HFFc6 (cell line): ENCODE measurements at regions not wholly inside any gene's neighbourhood (a gene's known extent, or its start where the extent isn't known, plus 50 kb on each side); places are given as distances from the start of the nearest gene placed in this dataset.

Experiments used
- DNase-seq: peaks from one replicate; pipeline ENCODE4 v3.0.0-alpha.2; 2018
- H3K27ac Mint-ChIP-seq: 2 replicates; pipeline ENCODE4 v1.8.0; 2020; ENCODE audit warnings: mild to moderate bottlenecking, mixed read lengths
- H3K27me3 Mint-ChIP-seq: 2 replicates; pipeline ENCODE4 v1.8.0; 2021; ENCODE audit warnings: mild to moderate bottlenecking, moderate library complexity, mixed read lengths; ENCODE audit not compliant: insufficient read depth
- H3K36me3 Mint-ChIP-seq: 2 replicates; pipeline ENCODE4 v1.8.0; 2021; ENCODE audit warnings: low read depth, mixed read lengths
- H3K4me1 Mint-ChIP-seq: 2 replicates; pipeline ENCODE4 v1.8.0; 2020; ENCODE audit warnings: low read depth, mixed read lengths
- H3K4me3 Mint-ChIP-seq: 2 replicates; pipeline ENCODE4 v1.8.0; 2020; ENCODE audit warnings: mild to moderate bottlenecking, moderate library complexity, mixed read lengths
- H3K9me3 Mint-ChIP-seq: 2 replicates; pipeline ENCODE4 v1.8.0; 2020; ENCODE audit warnings: mild to moderate bottlenecking, mixed read lengths
- TF ChIP-seq, protein P1 (sequence below): fragments of 200-600 bp; sonication (generic); IDR thresholded peaks from 2 replicates; pipeline ENCODE4 v1.5.0; 2021; ENCODE audit warnings: antibody characterized with exemption, mild to moderate bottlenecking

DNA sequence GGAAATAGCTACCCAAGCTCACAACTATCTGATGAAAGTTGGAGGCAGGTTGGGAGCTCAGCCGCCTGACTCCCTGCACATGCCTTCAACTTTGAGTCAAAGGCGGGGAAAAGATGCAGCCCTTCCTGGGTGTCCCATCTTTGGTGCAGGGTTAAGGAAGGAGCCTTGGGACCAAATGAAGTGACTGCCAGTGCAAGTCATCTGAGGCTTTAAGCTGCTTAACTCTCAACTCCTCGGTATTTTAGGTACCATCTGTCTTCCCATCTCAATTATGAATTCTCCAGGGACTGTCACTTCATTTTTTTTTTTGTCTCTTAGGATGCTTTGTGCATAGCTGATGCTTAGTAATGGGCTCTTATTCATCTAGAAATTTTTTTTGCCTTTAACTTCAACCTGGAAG is 408.8 kb upstream of the C2CD4B start:
- no peak overlapping the region for H3K27ac Mint-ChIP-seq
- TF ChIP-seq, protein P1, sequence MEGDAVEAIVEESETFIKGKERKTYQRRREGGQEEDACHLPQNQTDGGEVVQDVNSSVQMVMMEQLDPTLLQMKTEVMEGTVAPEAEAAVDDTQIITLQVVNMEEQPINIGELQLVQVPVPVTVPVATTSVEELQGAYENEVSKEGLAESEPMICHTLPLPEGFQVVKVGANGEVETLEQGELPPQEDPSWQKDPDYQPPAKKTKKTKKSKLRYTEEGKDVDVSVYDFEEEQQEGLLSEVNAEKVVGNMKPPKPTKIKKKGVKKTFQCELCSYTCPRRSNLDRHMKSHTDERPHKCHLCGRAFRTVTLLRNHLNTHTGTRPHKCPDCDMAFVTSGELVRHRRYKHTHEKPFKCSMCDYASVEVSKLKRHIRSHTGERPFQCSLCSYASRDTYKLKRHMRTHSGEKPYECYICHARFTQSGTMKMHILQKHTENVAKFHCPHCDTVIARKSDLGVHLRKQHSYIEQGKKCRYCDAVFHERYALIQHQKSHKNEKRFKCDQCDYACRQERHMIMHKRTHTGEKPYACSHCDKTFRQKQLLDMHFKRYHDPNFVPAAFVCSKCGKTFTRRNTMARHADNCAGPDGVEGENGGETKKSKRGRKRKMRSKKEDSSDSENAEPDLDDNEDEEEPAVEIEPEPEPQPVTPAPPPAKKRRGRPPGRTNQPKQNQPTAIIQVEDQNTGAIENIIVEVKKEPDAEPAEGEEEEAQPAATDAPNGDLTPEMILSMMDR: no peak
- peaks cover 8% of the 10 kb centered on the region for H3K36me3 Mint-ChIP-seq
- H3K27me3 Mint-ChIP-seq: peaks cover 10% of the 10 kb centered on the region
- DNase-seq: no peak
- H3K9me3 Mint-ChIP-seq: no peaks in the 10 kb centered on the region; the same call in 1 of the 2 replicates
- peaks cover 18% of the 10 kb centered on the region for H3K4me1 Mint-ChIP-seq
- H3K4me3 Mint-ChIP-seq: no peak overlapping the region

DNA sequence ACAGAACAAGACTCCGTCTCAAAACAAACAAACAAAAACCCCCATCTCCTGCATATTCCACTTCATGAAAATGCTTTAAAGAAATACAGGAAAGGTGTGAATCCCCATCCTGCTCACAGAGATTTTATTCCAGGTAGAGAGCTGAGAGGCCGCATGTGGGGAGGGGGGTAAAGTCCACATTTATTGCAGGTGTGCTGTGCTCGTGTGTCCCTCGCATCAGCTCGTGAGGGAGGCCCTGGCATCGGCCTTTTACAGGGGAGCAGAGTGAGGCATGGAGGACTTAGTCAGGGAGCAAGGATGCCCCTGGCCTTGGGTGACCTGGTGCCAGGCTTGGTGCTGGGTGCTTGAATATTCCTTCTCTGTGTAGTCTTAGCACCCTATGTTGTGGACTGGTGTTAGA is 413.5 kb upstream of the C2CD4B start:
- no peak overlapping the region for H3K4me3 Mint-ChIP-seq
- H3K9me3 Mint-ChIP-seq: no peaks in the 10 kb centered on the region
- peaks cover 4% of the 10 kb centered on the region; the same call in 1 of the 2 replicates for H3K27me3 Mint-ChIP-seq
- H3K27ac Mint-ChIP-seq: no peak overlapping the region
- TF ChIP-seq, protein P1: no peak
- no peak for DNase-seq
- H3K36me3 Mint-ChIP-seq: 0 out of 2 replicates have a peak, but pooled peaks cover 5% of the 10 kb centered on the region
- H3K4me1 Mint-ChIP-seq: no peaks in the 10 kb centered on the region

DNA sequence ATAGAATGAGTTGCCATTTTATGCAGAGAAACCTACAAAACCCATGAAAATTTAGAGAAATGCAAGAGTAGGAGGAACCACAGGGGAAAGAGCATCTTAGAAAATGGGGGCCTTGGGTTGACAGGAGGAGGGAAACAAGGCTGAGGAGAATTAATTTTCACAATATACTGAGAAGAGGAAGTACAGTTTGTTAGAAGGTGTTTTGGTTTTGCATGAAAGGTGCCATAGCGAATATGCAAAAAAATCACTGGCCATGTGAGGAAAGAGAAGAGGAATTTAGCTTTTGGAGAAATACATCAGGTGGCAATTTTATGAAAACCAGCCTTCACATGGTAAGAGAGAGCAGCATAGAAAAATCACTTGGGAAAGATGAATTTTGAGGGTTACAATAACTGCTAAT is 413.9 kb upstream of the C2CD4B start:
- Mint-ChIP-seq H3K27me3 (peaks cover under 1% of the 10 kb centered on the region; the same call in 1 of the 2 replicates), H3K9me3 (no peaks in the 10 kb centered on the region), H3K27ac (no peak overlapping the region), H3K36me3 (0 out of 2 replicates have a peak, but pooled peaks cover 5% of the 10 kb centered on the region), H3K4me3 (no peak overlapping the region), H3K4me1 (no peaks in the 10 kb centered on the region)
- TF ChIP-seq, protein P1: no peak
- no peak for DNase-seq

DNA sequence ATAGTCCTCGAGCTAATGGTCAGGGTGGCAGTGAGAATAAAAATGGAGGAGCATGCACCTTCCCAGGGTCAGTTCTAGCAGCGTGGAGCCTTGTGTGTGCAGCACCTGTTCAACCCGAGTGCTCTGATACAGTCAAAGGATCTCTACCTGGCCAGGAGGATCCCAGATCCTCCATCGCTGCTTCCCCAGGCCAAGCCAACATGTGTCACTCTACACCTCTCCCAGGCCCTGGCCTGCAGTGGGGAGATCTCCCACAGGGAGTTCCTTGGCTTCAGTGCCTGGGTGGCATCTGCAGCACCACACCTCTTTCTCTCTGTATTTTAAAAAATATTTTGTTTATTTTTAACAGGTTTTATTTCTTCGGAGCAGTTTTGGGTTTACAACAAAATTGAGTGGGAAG is 414.8 kb upstream of the C2CD4B start:
- Mint-ChIP-seq H3K4me3 (no peak overlapping the region), H3K36me3 (0 out of 2 replicates have a peak, but pooled peaks cover 5% of the 10 kb centered on the region), H3K9me3 (no peaks in the 10 kb centered on the region), H3K4me1 (no peaks in the 10 kb centered on the region), H3K27me3 (no peaks in the 10 kb centered on the region; the same call in 1 of the 2 replicates), H3K27ac (no peak overlapping the region)
- DNase-seq: no peak
- TF ChIP-seq, protein P1: no peak

DNA sequence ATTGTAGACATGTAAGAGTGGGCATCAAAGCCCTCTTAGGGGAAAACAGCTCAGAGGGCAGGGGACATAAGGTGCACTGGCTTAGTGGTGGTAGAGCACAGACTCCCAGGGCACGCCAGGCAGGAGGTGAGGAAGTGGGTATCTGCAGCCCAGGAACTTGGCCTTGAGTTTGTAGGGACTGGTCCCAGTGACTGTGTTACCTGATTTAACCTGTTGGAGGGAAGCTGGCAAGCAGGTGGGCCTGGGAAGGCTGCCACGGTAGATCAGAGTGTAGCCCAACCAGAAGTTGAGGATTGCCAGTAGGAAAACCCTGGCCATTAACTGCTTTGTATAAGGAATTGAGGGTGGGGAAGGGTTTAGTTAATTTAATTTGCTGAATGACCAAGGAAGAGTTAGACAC is 417.5 kb upstream of the C2CD4B start:
- Mint-ChIP-seq H3K36me3 (0 out of 2 replicates have a peak, but pooled peaks cover 5% of the 10 kb centered on the region), H3K9me3 (no peaks in the 10 kb centered on the region), H3K4me3 (no peak overlapping the region), H3K27ac (no peak overlapping the region), H3K4me1 (no peaks in the 10 kb centered on the region), H3K27me3 (no peaks in the 10 kb centered on the region; the same call in 1 of the 2 replicates)
- TF ChIP-seq, protein P1: no peak
- no peak for DNase-seq
